HG03457 (cell line): ENCODE measurements at regions not wholly inside any gene's neighbourhood (a gene's known extent, or its start where the extent isn't known, plus 50 kb on each side); places are given as distances from the start of the nearest gene placed in this dataset.

Source experiments
- ATAC-seq: cut with Tn5 transposase; IDR thresholded peaks from one replicate; pipeline ENCODE4 v1.9.1; 2021; ENCODE audit warnings: moderate number of reproducible peaks; ENCODE audit not compliant: unreplicated experiment

- no peak for ATAC-seq
Measured at GRCh38 chr2:51723691-51724090, 691.8 kb upstream of the NRXN1 start.

- no peak for ATAC-seq
Measured at GRCh38 chr2:51722311-51722710, 690.4 kb upstream of the NRXN1 start.

- no peak for ATAC-seq
Measured at GRCh38 chr2:51720826-51721225, 688.9 kb upstream of the NRXN1 start.

GRCh38 chr2:51718881-51719280 lies 686.9 kb upstream of the NRXN1 start:
- ATAC-seq: no peak

- ATAC-seq: no peak
Measured at GRCh38 chr2:51717312-51717711, 685.4 kb upstream of the NRXN1 start.

GRCh38 chr2:51711766-51712165 lies 679.8 kb upstream of the NRXN1 start:
- ATAC-seq: no peak

GRCh38 chr2:51710222-51710621 lies 678.3 kb upstream of the NRXN1 start:
- ATAC-seq: no peak

GRCh38 chr2:51707625-51708024 lies 675.7 kb upstream of the NRXN1 start:
- no peak for ATAC-seq

- ATAC-seq: no peak
Measured at GRCh38 chr2:51706220-51706619, 674.3 kb upstream of the NRXN1 start.

GRCh38 chr2:51705417-51705816 lies 673.5 kb upstream of the NRXN1 start:
- no peak for ATAC-seq

- no peak for ATAC-seq
Measured at GRCh38 chr2:51698021-51698420, 666.1 kb upstream of the NRXN1 start.

- ATAC-seq: no peak
Measured at GRCh38 chr2:51697095-51697494, 665.2 kb upstream of the NRXN1 start.

GRCh38 chr2:51695531-51695930 lies 663.6 kb upstream of the NRXN1 start:
- ATAC-seq: no peak

- ATAC-seq: no peak
Measured at GRCh38 chr2:51693640-51694039, 661.7 kb upstream of the NRXN1 start.

GRCh38 chr2:51681854-51682253 lies 649.9 kb upstream of the NRXN1 start:
- no peak for ATAC-seq

- ATAC-seq: no peak
Measured at GRCh38 chr2:51673628-51674027, 641.7 kb upstream of the NRXN1 start.

- ATAC-seq: no peak
Measured at GRCh38 chr2:51667679-51668078, 635.7 kb upstream of the NRXN1 start.

GRCh38 chr2:51662187-51662586 lies 630.3 kb upstream of the NRXN1 start:
- no peak for ATAC-seq

- no peak for ATAC-seq
Measured at GRCh38 chr2:51657849-51658248, 625.9 kb upstream of the NRXN1 start.

- peak; percentile 57 for ATAC-seq
Measured at GRCh38 chr2:51650769-51651168, 618.8 kb upstream of the NRXN1 start.

GRCh38 chr2:51649366-51649765 lies 617.4 kb upstream of the NRXN1 start:
- ATAC-seq: no peak

GRCh38 chr2:51638811-51639210 lies 606.9 kb upstream of the NRXN1 start:
- ATAC-seq: no peak

GRCh38 chr2:51633073-51633472 lies 601.1 kb upstream of the NRXN1 start:
- no peak for ATAC-seq

GRCh38 chr2:51629406-51629805 lies 597.5 kb upstream of the NRXN1 start:
- no peak for ATAC-seq
